GM19043 (cell line): ENCODE measurements at regions not wholly inside any gene's neighbourhood (a gene's known extent, or its start where the extent isn't known, plus 50 kb on each side); places are given as distances from the start of the nearest gene placed in this dataset.

Source experiments
- ATAC-seq: cut with Tn5 transposase; IDR thresholded peaks from one replicate; pipeline ENCODE4 v1.9.1; 2021; ENCODE audit warnings: low read depth; ENCODE audit not compliant: unreplicated experiment

DNA sequence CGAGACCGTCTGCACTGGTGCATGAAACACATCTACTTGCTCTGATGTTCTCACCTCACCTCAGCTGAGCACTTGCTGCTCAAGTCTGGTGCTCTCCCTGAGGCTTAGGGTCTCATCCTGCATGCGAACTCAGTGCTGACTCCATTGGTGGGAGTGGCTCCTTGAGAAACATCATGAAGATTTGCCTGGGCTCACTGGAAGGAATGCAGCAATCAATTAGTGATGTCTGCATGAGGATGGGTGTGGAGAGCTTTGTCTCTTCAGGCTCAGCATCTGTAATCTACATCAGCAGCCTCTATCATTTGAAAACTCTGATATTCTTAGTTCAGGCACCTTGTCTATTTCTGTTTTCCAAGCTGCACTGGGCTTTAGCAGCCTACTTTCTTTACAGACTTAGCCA lies 204.4 kb downstream of the IRF8 start:
- no peak for ATAC-seq

DNA sequence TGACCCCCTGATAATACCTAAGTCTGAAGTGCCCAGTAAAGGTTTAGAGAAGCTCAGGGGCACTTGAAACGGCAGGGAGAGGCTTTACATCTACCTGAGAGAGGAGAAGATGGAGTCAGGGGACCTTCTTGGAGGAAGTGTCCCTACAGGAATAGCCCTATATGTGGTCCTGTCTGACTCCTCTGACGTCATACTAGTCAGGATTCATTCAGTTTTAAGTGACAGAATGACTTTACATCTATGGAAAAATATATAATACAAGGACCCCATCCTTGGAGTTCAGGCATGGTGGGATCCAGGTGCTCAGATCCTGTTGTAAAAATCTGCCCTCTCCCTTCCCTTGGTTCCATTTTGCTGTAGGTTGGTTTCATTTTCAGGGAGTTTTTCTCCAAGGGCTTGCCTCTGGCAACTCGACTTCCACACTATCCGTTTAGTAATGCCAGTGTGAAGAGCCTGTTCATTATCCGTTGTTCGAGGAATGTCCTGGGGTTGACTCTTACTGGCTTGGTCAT lies 205.6 kb downstream of the IRF8 start:
- ATAC-seq = no peak

- no peak for ATAC-seq
Observed at GRCh38 chr16:86107215-86107825, 208.4 kb downstream of the IRF8 start.

DNA sequence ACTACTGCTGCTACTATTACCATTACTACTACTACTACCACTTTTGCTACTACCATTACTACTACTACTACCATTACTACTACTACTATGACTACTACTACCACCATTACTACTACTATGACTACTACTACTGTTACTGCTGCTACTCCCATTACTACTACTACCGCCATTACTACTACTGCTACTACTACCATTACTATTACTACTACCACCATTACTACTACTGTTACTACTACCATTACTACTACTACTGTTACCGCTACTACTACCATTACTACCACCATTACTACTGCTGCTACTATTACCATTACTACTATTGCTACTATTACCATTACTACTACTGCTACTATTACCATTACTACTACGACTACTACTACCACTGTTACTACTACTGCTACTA lies 209.1 kb downstream of the IRF8 start:
- ATAC-seq = no peak

DNA sequence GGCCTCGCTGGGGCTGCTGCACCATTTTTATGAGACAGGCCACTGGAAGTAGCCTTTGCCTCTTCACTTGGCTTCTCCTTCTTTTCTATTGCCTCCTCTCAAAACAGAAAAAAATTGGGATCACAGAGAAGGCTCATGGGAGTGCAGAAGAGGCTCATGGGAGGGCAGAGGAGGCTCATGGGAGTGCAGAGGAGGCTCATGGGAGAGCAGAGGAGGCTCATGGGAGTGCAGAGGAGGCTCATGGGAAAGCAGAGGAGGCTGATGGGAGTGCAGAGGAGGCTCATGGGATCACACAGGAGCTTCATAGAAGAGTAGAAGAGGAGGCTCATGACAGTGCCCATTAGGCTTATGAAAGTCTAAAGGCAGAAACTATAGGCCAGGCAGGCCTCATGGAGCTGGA lies 211.2 kb downstream of the IRF8 start:
- no peak for ATAC-seq

- ATAC-seq = no peak
Observed at GRCh38 chr16:86110726-86111125, 211.8 kb downstream of the IRF8 start.

GRCh38 chr16:86112178-86112577 lies 213.2 kb downstream of the IRF8 start:
- ATAC-seq = no peak

GRCh38 chr16:86117235-86117634 lies 218.3 kb downstream of the IRF8 start:
- ATAC-seq = no peak

DNA sequence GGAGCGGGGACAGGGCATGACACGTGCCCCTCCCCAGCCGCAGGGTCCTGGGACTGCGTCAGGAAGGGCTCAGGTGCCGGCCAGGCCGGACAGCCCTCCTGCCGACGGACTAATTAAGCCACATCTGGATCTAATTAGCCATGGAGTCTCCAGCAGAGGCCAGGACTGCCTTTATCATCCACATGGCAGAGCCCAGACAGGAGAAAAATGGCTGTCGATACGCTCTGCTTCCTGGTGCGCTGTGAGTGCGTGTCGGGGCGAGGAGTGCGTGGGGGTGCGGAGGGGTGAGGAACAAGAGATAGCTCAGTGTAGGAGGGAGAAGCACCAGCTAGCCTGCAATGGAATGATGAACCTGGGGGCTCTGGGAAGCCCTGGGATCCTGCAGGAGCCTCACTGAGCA lies 218.8 kb downstream of the IRF8 start:
- no peak for ATAC-seq

DNA sequence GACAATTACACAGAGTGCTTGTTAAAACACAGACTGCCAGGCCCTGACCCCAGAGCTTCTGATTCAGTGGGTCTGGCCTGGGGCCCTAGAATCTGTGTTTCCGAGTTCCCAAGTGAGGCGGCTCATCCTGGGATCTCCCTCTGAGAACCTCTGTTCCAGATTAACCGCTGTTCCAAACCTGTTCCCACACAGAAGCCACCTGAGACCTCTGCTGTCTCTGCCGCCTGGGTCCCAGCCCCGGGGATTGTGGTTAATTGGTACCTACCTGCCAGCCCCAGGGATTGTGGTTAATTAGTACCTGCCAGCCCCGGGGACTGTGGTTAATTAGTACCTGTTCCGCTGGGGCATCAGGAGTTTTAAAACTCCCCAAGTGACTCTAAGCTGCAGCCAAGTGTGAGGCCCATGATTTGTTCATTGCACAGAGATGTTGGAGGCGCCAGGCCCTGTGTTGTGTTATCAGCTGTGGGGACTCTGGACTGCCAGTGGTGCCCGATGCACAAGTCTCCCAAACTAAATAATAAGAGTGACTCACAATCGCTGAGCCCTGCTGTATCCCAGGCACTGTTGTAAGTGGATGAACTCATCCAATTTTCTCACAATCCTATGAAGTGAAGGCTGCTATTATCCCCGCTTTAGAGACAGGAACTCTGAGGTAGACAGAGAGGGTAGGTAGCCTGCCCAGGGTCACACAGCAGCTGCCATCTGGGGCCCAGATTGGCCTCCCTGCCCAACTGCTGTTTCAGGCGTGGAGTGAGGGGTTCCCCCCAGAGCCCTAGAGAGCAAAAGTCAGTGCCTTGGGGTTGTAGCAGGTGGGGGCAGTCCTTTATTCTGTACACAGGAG lies 219.7 kb downstream of the IRF8 start:
- no peak for ATAC-seq

DNA sequence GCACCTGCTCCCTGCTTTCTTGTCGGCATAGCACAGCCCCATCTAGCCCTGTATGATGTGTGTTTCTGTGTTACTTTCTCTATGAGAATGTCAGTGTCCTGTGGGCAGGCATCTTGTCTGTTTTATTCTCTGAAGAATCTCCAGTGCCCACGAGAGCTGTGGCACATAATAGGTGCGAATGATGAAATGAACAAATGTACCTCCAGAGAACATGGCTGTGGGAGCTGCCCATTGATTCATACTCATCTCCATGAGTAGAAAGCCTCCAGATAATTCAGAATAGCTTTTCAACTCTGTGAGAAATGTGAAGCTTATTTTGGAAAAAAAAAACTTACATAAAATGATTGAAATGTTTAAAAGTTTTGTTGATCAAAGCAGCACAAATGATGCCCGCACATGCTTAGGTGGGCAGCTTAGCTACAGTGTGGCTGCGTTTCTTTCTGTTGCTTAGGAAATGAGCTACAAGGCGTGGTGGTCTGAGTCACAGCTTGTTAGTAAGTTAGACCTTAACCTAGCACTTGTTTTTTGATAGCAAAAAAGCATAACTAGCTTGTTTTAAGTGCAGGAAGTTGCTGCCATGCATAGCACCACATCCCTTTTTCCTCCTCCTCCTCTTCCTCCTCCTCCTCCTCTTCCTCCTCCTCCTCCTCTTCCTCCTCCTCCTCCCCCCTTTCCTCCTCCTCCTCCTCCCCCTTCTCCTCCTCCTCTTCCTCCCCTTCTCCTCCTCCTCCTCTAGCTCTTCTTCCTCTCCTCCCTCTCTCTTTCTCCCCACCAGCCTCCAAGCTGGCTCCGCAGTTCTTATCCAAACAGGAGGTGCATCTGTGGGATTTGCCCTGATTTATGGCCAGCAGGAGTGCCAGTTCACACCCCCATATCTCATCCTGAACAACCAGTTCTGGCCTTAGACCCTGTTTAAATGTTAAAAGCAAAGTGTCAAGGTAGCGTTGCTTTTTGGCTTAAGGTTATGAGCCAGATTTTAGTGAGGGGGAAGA lies 221.5 kb downstream of the IRF8 start:
- no peak for ATAC-seq

DNA sequence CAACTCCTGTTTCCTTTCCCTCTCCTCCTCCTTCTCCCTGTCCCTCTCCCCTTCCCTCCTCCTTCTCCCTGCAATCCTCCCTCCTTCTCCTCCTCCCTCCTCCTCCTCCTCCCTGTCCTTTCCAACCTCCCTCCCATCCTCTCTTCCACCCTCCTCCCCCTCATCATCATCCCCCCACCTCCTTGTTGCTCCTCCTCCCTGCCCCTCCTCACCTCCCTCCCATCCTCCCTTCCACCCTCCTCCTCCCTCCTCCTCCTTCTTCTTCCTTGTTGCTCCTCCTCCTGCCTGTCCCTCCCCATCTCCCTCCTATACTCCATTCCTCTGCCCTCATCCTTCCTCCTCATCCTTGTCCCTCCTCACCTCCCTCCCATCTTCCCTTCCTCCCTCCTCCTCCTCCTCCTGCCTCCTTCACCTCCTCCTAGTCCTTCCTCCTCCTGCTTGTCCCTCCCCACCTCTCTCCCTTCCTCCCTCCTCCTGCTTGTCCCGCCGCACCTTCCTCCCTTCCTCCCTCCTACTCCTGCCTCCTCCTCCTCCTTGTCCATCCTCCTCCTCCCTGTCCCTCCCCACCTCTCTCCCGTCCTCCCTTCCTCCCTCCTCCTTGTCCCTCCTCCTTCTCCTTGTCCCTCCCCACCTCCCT lies 222.5 kb downstream of the IRF8 start:
- no peak for ATAC-seq

DNA sequence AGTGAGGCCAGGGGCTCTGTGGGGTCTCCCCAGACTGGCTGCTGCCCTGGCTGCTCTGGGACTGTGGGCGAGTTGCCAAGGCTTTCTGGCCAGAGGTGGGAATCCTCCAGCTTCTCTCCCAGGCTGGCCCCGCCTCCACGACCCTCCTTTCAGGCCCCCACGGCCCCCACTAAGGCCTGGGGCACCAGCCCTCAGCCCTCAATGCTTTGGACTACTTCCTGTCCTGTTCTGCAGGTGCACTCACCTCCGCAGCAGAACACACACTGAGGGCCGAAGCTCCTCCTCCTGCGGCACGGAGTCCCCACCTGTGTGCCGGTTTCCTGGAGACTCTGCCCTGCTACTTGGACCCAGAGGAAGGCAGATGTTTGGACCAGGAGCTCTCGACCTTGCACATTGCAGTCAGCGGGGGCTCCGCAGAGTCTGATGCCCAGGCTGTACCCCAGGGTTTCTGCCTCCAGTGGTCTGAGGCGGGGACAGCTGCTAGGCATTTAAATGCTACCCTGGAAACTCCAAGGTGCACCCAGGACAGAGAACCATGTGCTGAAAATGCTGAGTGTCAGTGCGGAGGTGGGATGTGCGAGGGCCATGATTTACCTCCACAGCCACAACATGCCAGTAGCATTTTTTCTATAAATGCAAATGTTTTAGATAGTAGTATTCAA lies 223.8 kb downstream of the IRF8 start:
- no peak for ATAC-seq

- no peak for ATAC-seq
Observed at GRCh38 chr16:86124321-86124720, 225.4 kb downstream of the IRF8 start.

GRCh38 chr16:86126891-86127290 lies 227.9 kb downstream of the IRF8 start:
- no peak for ATAC-seq

DNA sequence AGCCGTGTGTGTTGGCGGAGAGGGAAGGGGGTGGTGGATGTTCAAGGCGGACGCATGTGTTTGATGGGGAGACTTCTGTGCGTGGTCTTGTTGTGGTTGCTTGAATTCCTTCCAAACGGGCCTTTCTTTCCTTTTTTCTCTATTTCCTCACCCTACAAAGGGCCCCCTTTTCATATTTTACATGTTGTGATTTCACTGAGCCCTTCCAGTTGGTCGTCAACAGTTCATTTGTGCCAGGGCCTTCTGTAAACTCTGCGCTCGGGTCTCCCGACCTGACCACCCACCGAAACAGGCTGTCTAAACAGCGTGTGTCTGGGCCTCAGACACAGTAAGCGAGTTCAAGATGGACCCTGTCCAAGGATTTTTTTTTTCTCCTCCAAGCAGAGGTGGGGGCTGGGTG lies 228.4 kb downstream of the IRF8 start:
- ATAC-seq = no peak

GRCh38 chr16:86128246-86128645 lies 229.3 kb downstream of the IRF8 start:
- ATAC-seq = no peak

GRCh38 chr16:86129541-86129940 lies 230.6 kb downstream of the IRF8 start:
- no peak for ATAC-seq

DNA sequence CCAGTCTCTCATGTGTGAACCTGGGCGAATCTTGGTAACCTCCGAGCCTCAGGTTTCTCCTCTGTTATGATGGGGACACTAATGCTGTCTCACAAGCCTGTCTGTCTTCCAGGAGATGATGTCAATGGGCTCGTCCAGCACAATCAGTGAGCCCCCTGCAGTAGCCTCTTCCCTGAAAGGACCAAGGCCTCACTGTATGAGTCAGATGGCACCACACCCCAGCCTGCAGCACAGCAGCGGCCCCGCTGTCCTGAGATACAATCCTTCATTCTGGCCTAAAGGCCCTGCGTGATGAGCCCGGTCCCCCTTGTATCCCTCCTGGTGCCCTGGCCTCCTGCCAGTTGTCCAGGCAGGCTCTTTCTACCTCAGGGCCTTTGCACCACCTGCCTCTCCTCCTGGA lies 234.4 kb downstream of the IRF8 start:
- no peak for ATAC-seq

DNA sequence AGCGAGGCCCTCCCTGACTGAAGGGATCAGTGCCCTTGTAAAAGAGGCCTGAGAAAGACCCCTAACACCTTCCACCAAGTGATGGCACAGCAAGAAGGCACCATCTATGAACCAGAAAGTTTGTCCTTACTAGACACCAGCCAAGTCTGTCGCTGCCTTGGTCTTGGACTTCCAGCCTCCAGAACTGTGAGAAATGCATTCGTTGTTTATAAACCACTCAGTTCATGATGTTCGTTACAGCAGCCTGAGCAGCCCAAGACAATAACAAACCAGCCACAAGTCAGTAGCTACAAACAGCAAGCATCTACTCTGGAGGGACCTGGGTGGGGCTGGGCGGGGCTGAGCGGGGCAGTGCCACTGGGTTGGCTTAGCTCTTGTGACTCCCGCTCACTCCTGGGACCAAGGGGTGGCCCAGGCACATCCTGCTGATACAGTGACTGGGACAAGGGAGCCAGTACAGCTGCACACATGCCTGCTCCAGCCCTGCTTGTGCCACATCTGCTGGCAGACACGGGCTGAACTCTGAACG lies 234.9 kb downstream of the IRF8 start:
- no peak for ATAC-seq
